Mucosa of descending colon (tissue), 3 donors: ENCODE measurements at regions not wholly inside any gene's neighbourhood (a gene's known extent, or its start where the extent isn't known, plus 50 kb on each side); places are given as distances from the start of the nearest gene placed in this dataset.

Source experiments
- ATAC-seq: fragments of 200-7000 bp; cut with Tn5 transposase; one replicate; pipeline ENCODE4 v1.9.1; 2020; ENCODE audit warnings: mild to moderate bottlenecking, moderate library complexity
- DNase-seq, 3 donors: peaks; one replicate each; pipeline ENCODE4 v3.0.0-alpha.2; 2020
- H3K36me3 ChIP-seq: fragments of 200-600 bp; one replicate; pipeline ENCODE4 v1.8.0; 2021; ENCODE audit warnings: low read depth, mild to moderate bottlenecking
- H3K4me1 ChIP-seq: fragments of 200-600 bp; one replicate; pipeline ENCODE4 v1.8.0; 2021; ENCODE audit warnings: low read depth, mild to moderate bottlenecking
- H3K4me3 ChIP-seq: fragments of 200-600 bp; one replicate; pipeline ENCODE4 v1.8.0; 2021; ENCODE audit warnings: mild to moderate bottlenecking
- H3K9me3 ChIP-seq: fragments of 200-600 bp; one replicate; pipeline ENCODE4 v1.8.0; 2021; ENCODE audit warnings: mild to moderate bottlenecking
- CTCF ChIP-seq: fragments of 200-600 bp; IDR thresholded peaks from one replicate; pipeline ENCODE4 v1.8.0; 2022; ENCODE audit warnings: antibody characterized with exemption, mild to moderate bottlenecking
- intact Hi-C, 2 donors: fragments of 100-400 bp; cut with DNase I in 1 of 2; cut with micrococcal nuclease in 1 of 2; formaldehyde crosslinking; loops; one replicate each; pipeline versions ENCODE4 v1.11.0 to v1.11.1; 2022; cut with DNase I, micrococcal nuclease
- donor health status: DM: no; HTN: no; CAD: no; lungs with moderate emphysema.
- donor health status: DM: no; HTN: no; CAD: no.
- donor health status: DM: no; HTN: yes; CAD: no.

DNA sequence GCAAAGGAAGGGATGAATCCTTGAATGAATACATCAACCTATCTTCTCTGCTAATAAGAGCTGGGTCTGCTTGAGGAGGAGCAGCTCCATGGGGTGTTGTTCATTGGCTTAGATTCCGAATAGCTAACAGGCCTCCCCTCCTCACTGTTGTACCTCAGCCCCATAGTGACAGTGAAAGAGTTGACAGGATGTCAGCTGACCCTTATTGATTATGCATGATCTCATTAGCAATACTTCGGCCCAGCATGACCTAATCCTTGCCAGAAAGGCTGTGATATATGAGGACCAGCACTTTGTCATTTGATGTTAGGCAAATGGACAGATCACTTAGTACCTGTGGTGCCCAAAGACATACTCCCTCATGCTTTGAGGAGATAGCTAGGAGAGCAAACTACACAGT lies 1333.7 kb upstream of the CELF4 start:
- Histone ChIP-seq H3K4me1 (no peaks in the 10 kb centered on the region), H3K36me3 (no peaks in the 10 kb centered on the region), H3K4me3 (no peak overlapping the region), H3K9me3 (peaks cover 14% of the 10 kb centered on the region)
- DNase-seq (no peak), ATAC-seq (no peak)
- TF ChIP-seq CTCF, result no peak
- intact Hi-C loops, result no loop called here

DNA sequence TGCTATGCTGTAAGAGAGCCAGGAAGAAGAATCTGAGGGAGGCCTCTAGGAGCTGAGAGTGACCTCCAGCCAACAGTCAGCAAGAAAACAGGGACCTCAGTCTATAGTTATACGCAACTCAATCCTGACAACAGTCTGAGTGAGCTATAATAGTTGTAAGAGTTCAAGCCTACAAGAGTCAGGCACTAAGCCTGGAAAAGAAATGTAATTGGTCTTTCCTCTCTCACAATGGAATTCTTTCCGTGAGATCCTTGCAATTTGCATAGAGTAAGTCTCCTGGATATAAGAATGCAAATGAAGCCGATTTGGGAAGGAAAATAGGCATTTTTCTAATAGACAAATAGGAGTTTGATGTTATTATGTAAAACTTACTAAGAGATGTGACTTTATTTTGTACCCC lies 1332.6 kb upstream of the CELF4 start:
- no peak for ATAC-seq
- intact Hi-C loops, result no loop called here
- no peak for TF ChIP-seq CTCF

DNA sequence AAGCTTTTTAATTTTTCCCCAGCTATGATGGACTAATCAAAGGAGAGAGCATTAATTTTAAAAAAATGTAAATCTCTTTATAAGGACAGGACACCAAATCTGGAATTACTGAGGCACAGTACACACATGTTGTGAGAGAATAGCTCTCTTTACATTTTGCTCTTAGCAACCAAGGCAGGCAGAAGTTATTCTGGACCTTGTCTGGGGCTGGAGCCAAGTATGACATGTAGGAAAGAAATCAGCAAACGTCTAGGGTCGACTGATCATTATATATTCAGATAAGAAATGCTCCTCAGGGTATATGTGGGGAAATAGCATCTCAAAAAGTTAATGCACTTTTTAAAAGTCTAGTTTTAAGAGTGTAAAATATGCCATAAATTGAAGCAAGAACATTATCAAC lies 1330.0 kb upstream of the CELF4 start:
- TF ChIP-seq CTCF, result no peak
- no peaks in the 10 kb centered on the region for H3K36me3 ChIP-seq
- H3K4me1 ChIP-seq, result no peaks in the 10 kb centered on the region
- DNase-seq (no peak), ATAC-seq (no peak)
- intact Hi-C loops, result no loop called here
- no peak overlapping the region for H3K4me3 ChIP-seq
- peaks cover 28% of the 10 kb centered on the region for H3K9me3 ChIP-seq

More for the DNA sequence above, 1332.6 kb upstream of the CELF4 start:
- H3K4me1 ChIP-seq, result no peaks in the 10 kb centered on the region
- no peak for DNase-seq
- H3K36me3 ChIP-seq, result no peaks in the 10 kb centered on the region
- H3K9me3 ChIP-seq, result peaks cover 14% of the 10 kb centered on the region
- no peak overlapping the region for H3K4me3 ChIP-seq

DNA sequence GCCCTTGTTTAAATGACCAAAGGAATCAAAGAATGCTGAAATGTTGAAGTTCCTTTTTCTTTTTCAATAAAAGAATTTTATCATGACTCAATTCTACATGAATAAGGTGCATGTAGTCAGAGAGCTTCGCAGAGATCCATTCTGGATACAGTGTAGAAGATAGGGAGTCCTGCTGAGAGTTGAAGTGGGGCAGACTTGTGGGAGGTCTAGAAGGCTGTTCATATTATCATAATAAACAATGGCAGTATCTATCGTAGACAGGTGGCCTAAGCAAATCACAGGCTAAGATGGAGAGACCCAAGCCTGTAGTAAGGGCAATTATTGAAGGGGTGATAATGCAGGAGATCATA lies 1322.0 kb upstream of the CELF4 start:
- no peak for TF ChIP-seq CTCF
- Histone ChIP-seq H3K9me3 (peaks cover 10% of the 10 kb centered on the region), H3K36me3 (no peaks in the 10 kb centered on the region), H3K4me3 (no peak overlapping the region), H3K4me1 (no peaks in the 10 kb centered on the region)
- no peak for DNase-seq
- no peak for ATAC-seq
- intact Hi-C loops, result no loop called here

DNA sequence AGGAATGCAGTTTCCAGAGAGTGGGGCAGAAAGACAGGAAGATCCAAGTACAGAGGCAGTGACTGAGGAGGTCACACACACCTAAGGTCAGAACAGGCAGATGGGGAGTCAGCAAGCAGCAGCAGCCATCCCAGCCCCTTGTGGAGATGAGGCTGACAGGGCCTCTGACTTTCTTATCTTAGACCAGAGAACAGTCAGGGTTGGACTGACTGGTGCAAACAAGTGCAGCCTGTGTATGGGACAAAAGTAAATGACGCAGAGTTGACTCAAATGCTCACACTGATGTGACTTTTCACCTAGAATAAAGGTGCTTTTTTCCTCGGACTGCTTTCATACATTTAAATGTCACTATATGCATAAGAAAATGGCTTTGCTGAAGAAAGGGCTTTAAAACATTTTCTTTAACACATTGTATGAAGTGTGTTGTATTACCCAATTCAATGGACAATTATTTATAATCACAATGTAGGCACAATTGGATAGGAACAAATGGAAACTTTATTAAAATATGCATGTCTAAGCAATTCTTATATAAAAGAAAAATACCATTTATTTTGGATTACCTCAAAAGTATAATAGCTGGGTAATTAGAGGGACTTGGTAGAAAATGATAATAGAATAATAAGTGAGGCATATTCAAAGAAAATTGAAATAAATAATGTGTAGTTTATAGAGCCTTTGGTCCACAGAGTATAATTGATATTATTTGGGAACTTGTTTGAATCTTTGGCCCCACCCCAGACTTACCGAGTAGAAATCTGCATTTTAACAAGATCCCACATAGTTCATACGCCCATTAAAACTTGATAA lies 1321.5 kb upstream of the CELF4 start:
- intact Hi-C loops, result no loop called here
- ATAC-seq, result no peak
- TF ChIP-seq CTCF, result no peak
- Histone ChIP-seq H3K4me3 (no peak overlapping the region), H3K9me3 (peaks cover 5% of the 10 kb centered on the region), H3K4me1 (no peaks in the 10 kb centered on the region), H3K36me3 (no peaks in the 10 kb centered on the region)
- DNase-seq, result no peak

- Histone ChIP-seq H3K9me3 (no peaks in the 10 kb centered on the region), H3K4me3 (no peak overlapping the region), H3K4me1 (no peaks in the 10 kb centered on the region), H3K36me3 (no peaks in the 10 kb centered on the region)
- DNase-seq (no peak), ATAC-seq (no peak)
- intact Hi-C loops, result no loop called here
- TF ChIP-seq CTCF, result no peak
These were observed 1320.6 kb upstream of the CELF4 start for GRCh38 chr18:38886235-38886634.
